ENCODE measurements at regions not wholly inside any gene's neighbourhood (a gene's known extent, or its start where the extent isn't known, plus 50 kb on each side); places are given as distances from the start of the nearest gene placed in this dataset.

GRCh38 chr15:98077186-98077585 lies 116.7 kb downstream of the ARRDC4 start (continued):
- no peak for TF ChIP-seq ELF1 (IDR thresholded peaks at IDR 0.05; ENCODE audit: borderline replicate concordance, low read depth)
- no peak for TF ChIP-seq FOSL1 (IDR thresholded peaks at IDR 0.05; ENCODE audit: low read depth)
- no peak for TF ChIP-seq RAD21 (IDR thresholded peaks at IDR 0.05; ENCODE audit: low read depth)
- no peak for TF ChIP-seq POLR2A (IDR thresholded peaks at IDR 0.05; ENCODE audit: borderline replicate concordance, extremely low read depth, insufficient read depth, insufficient read length)
- TF ChIP-seq EGR1 (IDR thresholded peaks at IDR 0.05; ENCODE audit: low read depth), result no peak
- TF ChIP-seq POLR2AphosphoS5 (IDR thresholded peaks at IDR 0.05; ENCODE audit: low read depth, low read length), result no peak
- no peak for TF ChIP-seq JUND (IDR thresholded peaks at IDR 0.05)
- TF ChIP-seq ZBTB33 (IDR thresholded peaks at IDR 0.05; ENCODE audit: extremely low read depth, insufficient replicate concordance, low read length), result no peak
- no peak for TF ChIP-seq SP1 (IDR thresholded peaks at IDR 0.05; ENCODE audit: low read depth)
- no peak for TF ChIP-seq ZFX (IDR thresholded peaks at IDR 0.05)
- TF ChIP-seq SIN3A (IDR thresholded peaks at IDR 0.05; ENCODE audit: low read depth), result no peak
- TF ChIP-seq CBX3 (IDR thresholded peaks at IDR 0.05; ENCODE audit: low read depth), result no peak

- Histone ChIP-seq H3K79me2 (ENCODE audit: insufficient read depth, low read length) (no peaks in the 10 kb centered on the region), H3K4me1 (ENCODE audit: control insufficient read depth in 1 of 2, insufficient read depth in 2 of 2, low read length in 2 of 2) (peaks cover 0 to 7% of the 10 kb centered on the region in 2 experiments; a peak in 1 of 4 replicates), H3K9ac (ENCODE audit: low read length) (no peak overlapping the region), H3K36me3 (ENCODE audit: control insufficient read depth in 1 of 2, insufficient read depth in 2 of 2, low read length in 2 of 2) (no peaks in the 10 kb centered on the region), H3K9me3 (ENCODE audit: control insufficient read depth in 1 of 2, insufficient read depth in 1 of 2, low read depth in 1 of 2, low read length in 2 of 2) (no peaks in the 10 kb centered on the region), H3K9me2 (ENCODE audit: insufficient read depth) (no peaks in the 10 kb centered on the region), H2AFZ (ENCODE audit: low read depth, low read length, poor library complexity, severe bottlenecking) (no peak overlapping the region), H3K27me3 (ENCODE audit: insufficient read depth, low read length) (no peaks in the 10 kb centered on the region), H3K4me2 (ENCODE audit: low read length) (no peak overlapping the region), H4K20me1 (ENCODE audit: insufficient read depth) (no peaks in the 10 kb centered on the region), H3K4me3 (replicated peaks in 1 of 2; ENCODE audit: low read depth in 1 of 2, low read length in 2 of 2) (no peak overlapping the region), H3K27ac (ENCODE audit: low read depth, low read length) (no peak overlapping the region)
- BruUV-seq (replicated peaks), result no TSS peak
- TF ChIP-seq SRF (IDR thresholded peaks at IDR 0.05; ENCODE audit: low read depth) (no peak), MAX (IDR thresholded peaks at IDR 0.05) (no peak)
- DNase-seq (ENCODE audit: low read depth, low spot score), result no peak
- CTCF ChIA-PET, result no interaction called here
- RAD21 ChIA-PET (ENCODE audit: low non-redundant PET in 1 of 2, low total read pairs in 2 of 2, uncharacterized antibody in 2 of 2, unreplicated experiment in 2 of 2), result no interaction called here
- intact Hi-C loops (cut with micrococcal nuclease), result loop anchor here (10.0 kb wide), 1 partner anchor 344 kb away; no protein-coding TSS in a partner anchor
- ATAC-seq, result no peak
- POLR2A ChIA-PET, result no interaction called here
Measured at GRCh38 chr15:98080791-98081190, 120.3 kb downstream of the ARRDC4 start.
